Keratinocyte (primary cell): ENCODE measurements at regions not wholly inside any gene's neighbourhood (a gene's known extent, or its start where the extent isn't known, plus 50 kb on each side); places are given as distances from the start of the nearest gene placed in this dataset.

Experiments
- EZH2 ChIP-seq: IDR thresholded peaks from one replicate; pipeline ENCODE4 v1.6.1; 2012; ENCODE audit warnings: inconsistent platforms, mild to moderate bottlenecking, low read length, moderate library complexity
- TF ChIP-seq, protein P1 (sequence below), 3 experiments: IDR thresholded peaks in 1 of 3; conservative IDR thresholded peaks in 1 of 3; optimal IDR thresholded peaks in 1 of 3; 2 replicates in 2 of 3; 3 replicates in 1 of 3; pipeline versions ENCODE3 to v1.5.1; 2011; ENCODE audit warnings: low read length in 3 of 3, mild to moderate bottlenecking in 3 of 3, moderate library complexity in 2 of 3, control low read depth in 1 of 3, inconsistent platforms in 1 of 3; ENCODE audit not compliant: insufficient read depth in 2 of 3; ENCODE audit errors: extremely low read depth in 1 of 3

DNA sequence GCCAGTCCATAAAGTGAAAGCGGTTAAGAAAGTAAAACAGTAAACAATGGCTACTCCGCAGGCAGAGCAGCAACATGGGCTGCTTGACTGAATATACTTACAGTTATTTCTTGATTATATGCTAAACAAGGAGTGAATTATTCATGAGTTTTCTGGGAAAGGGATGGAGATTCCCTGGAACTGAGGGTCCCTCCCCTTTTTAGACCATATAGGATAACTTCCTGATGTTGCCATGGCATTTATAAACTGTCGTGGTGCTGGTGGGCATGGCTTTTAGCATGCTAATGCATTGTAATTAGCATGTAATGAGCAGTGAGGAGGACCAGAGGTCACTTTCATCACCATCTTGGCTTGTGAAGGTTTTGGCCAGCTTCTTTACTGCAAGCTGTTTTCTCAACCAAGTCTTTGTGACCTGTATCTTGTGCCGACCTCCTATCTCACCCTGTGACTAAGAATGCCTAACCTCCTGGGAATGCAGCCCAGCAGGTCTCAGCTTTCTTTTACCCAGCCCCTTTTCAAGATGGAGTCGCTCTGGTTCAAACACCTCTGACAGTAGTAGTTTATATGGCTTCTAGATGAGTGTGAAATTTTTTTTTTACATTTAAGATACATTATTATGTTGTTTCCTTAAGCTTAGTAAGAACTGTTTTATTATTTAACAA, 514.8 kb upstream of the TENM3 start:
- TF ChIP-seq, protein P1, sequence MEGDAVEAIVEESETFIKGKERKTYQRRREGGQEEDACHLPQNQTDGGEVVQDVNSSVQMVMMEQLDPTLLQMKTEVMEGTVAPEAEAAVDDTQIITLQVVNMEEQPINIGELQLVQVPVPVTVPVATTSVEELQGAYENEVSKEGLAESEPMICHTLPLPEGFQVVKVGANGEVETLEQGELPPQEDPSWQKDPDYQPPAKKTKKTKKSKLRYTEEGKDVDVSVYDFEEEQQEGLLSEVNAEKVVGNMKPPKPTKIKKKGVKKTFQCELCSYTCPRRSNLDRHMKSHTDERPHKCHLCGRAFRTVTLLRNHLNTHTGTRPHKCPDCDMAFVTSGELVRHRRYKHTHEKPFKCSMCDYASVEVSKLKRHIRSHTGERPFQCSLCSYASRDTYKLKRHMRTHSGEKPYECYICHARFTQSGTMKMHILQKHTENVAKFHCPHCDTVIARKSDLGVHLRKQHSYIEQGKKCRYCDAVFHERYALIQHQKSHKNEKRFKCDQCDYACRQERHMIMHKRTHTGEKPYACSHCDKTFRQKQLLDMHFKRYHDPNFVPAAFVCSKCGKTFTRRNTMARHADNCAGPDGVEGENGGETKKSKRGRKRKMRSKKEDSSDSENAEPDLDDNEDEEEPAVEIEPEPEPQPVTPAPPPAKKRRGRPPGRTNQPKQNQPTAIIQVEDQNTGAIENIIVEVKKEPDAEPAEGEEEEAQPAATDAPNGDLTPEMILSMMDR (optimal IDR thresholded peaks at IDR 0.05 in 1 of 3, IDR thresholded peaks at IDR 0.05 in 1 of 3, conservative IDR thresholded peaks at IDR 0.05 in 1 of 3; ENCODE audit: extremely low read depth in 1 of 3, insufficient read depth in 2 of 3, low read length in 3 of 3) = no peak
- no peak for TF ChIP-seq EZH2
